Esophagus squamous epithelium (tissue), 4 donors: ENCODE measurements at regions not wholly inside any gene's neighbourhood (a gene's known extent, or its start where the extent isn't known, plus 50 kb on each side); places are given as distances from the start of the nearest gene placed in this dataset.

ENCODE experiments used
- POLR2A ChIP-seq, 4 donors: fragments of 450-650 bp; IDR thresholded peaks; one replicate each; pipeline ENCODE4 v1.6.1; 2017; ENCODE audit warnings: antibody characterized with exemption in 4 of 4, mild to moderate bottlenecking in 4 of 4, moderate library complexity in 3 of 4
- TF ChIP-seq, protein P1 (sequence below), 6 experiments: fragments of 450-650 bp in 4 of 6; fragments of 200-600 bp in 2 of 6; sonication (generic) in 2 of 6; IDR thresholded peaks; one replicate each; pipeline ENCODE4 v1.5.1; 2016 to 2019; ENCODE audit warnings: antibody characterized with exemption in 6 of 6, mild to moderate bottlenecking in 4 of 6, moderate library complexity in 4 of 6

DNA sequence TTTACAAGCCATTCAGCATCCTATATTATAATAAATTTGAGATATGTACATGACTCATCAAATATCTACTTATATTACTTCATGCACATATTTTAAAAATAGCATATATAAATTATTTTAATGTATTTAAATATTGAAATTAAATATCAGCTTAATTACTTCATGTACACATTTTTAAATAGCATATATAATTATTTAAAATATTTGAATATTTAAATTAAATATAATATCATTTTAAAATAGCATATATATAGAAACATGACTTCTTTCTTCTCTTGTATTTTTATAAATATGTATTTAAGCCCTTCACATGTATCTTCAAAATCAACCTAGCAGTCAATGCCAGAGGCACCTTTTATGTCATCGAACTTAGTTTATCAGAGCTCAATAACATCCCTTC, 298.8 kb upstream of the DSEL start:
- TF ChIP-seq, protein P1, sequence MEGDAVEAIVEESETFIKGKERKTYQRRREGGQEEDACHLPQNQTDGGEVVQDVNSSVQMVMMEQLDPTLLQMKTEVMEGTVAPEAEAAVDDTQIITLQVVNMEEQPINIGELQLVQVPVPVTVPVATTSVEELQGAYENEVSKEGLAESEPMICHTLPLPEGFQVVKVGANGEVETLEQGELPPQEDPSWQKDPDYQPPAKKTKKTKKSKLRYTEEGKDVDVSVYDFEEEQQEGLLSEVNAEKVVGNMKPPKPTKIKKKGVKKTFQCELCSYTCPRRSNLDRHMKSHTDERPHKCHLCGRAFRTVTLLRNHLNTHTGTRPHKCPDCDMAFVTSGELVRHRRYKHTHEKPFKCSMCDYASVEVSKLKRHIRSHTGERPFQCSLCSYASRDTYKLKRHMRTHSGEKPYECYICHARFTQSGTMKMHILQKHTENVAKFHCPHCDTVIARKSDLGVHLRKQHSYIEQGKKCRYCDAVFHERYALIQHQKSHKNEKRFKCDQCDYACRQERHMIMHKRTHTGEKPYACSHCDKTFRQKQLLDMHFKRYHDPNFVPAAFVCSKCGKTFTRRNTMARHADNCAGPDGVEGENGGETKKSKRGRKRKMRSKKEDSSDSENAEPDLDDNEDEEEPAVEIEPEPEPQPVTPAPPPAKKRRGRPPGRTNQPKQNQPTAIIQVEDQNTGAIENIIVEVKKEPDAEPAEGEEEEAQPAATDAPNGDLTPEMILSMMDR (IDR thresholded peaks at IDR 0.05): no peak
- no peak for TF ChIP-seq POLR2A (IDR thresholded peaks at IDR 0.05)
